Pons (tissue), 1 donor: ENCODE measurements at regions not wholly inside any gene's neighbourhood (a gene's known extent, or its start where the extent isn't known, plus 50 kb on each side); places are given as distances from the start of the nearest gene placed in this dataset.
"Not testable (repeated sequence)": the region's sequence is repeated elsewhere in the genome, so short reads cannot be mapped to it uniquely, and the experiment has no call there.

ENCODE experiments used
- DNase-seq: peaks from one replicate; pipeline ENCODE4 v3.0.0-alpha.2; 2016; ENCODE audit warnings: low spot score

- no peak for DNase-seq
Observed at GRCh38 chr1:229133151-229133550, 137.8 kb upstream of the RAB4A start.

- no peak for DNase-seq
Observed at GRCh38 chr1:229133811-229134210, 137.1 kb upstream of the RAB4A start.

- DNase-seq: not testable (repeated sequence)
Observed at GRCh38 chr1:229134381-229135217, 136.3 kb upstream of the RAB4A start.

- DNase-seq: no peak
Observed at GRCh38 chr1:229135773-229136172, 135.1 kb upstream of the RAB4A start.

- DNase-seq: no peak
Observed at GRCh38 chr1:229136822-229137221, 134.1 kb upstream of the RAB4A start.

GRCh38 chr1:229137271-229137670 lies 133.6 kb upstream of the RAB4A start:
- DNase-seq: no peak

GRCh38 chr1:229138058-229138457 lies 132.9 kb upstream of the RAB4A start:
- no peak for DNase-seq

- no peak for DNase-seq
Observed at GRCh38 chr1:229139331-229140118, 131.4 kb upstream of the RAB4A start.

- no peak for DNase-seq
Observed at GRCh38 chr1:229140119-229140396, 130.9 kb upstream of the RAB4A start.

GRCh38 chr1:229141271-229141670 lies 129.6 kb upstream of the RAB4A start:
- DNase-seq: no peak

- DNase-seq: no peak
Observed at GRCh38 chr1:229141689-229142377, 129.1 kb upstream of the RAB4A start.

- no peak for DNase-seq
Observed at GRCh38 chr1:229142471-229142870, 128.4 kb upstream of the RAB4A start.

GRCh38 chr1:229146647-229147046 lies 124.3 kb upstream of the RAB4A start:
- no peak for DNase-seq

- no peak for DNase-seq
Observed at GRCh38 chr1:229147072-229147471, 123.8 kb upstream of the RAB4A start.

GRCh38 chr1:229148041-229148671 lies 122.8 kb upstream of the RAB4A start:
- no peak for DNase-seq

GRCh38 chr1:229148743-229149142 lies 122.2 kb upstream of the RAB4A start:
- no peak for DNase-seq

GRCh38 chr1:229149435-229149834 lies 121.5 kb upstream of the RAB4A start:
- DNase-seq: no peak

GRCh38 chr1:229150518-229150917 lies 120.4 kb upstream of the RAB4A start:
- no peak for DNase-seq

- not testable (repeated sequence) for DNase-seq
Observed at GRCh38 chr1:229151412-229151811, 119.5 kb upstream of the RAB4A start.

- no peak for DNase-seq
Observed at GRCh38 chr1:229152311-229152710, 118.6 kb upstream of the RAB4A start.

GRCh38 chr1:229153955-229154548 lies 116.9 kb upstream of the RAB4A start:
- DNase-seq: no peak

- no peak for DNase-seq
Observed at GRCh38 chr1:229154811-229155210, 116.1 kb upstream of the RAB4A start.
